C4-2B (cell line): ENCODE measurements at regions not wholly inside any gene's neighbourhood (a gene's known extent, or its start where the extent isn't known, plus 50 kb on each side); places are given as distances from the start of the nearest gene placed in this dataset.

Experiments
- CTCF ChIP-seq: fragments of 450-650 bp; conservative IDR thresholded peaks from 2 replicates; pipeline ENCODE4 v1.5.1; 2017; ENCODE audit warnings: mild to moderate bottlenecking
- ZFX ChIP-seq: fragments of 450-650 bp; IDR thresholded peaks from 2 replicates; pipeline ENCODE4 v1.6.1; 2017

- TF ChIP-seq CTCF (no peak), ZFX (no peak)
Measured at GRCh38 chr13:50617134-50617721, 226.3 kb downstream of the DLEU7 start.
